NCI-H1930 (cell line): ENCODE measurements at regions not wholly inside any gene's neighbourhood (a gene's known extent, or its start where the extent isn't known, plus 50 kb on each side); places are given as distances from the start of the nearest gene placed in this dataset.
"Not testable (repeated sequence)": the region's sequence is repeated elsewhere in the genome, so short reads cannot be mapped to it uniquely, and the experiment has no call there.

Source experiments
- DNase-seq, 2 experiments: peaks; one replicate each; lab custom pipeline; 2025; lab: John Stamatoyannopoulos, UW

DNA sequence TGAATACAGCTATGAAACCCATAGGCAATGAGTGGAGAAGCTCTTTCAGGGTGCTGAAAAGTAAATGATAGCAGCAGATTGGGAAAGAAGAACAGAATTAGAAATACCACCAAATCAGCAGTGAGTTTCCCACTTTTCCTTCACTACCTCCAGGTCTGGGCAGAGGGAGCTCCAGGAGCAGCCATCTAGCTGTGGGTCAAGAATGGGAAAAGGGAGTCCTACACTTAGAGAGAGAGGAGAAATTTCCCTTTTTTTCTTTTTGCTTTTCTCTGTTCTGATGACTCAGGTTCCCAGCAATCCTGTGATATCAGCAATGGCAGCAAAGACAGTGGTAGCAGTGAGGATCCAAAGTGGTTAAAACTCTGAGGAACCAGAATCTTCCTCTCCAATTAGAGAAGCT, 263.9 kb downstream of the NXPE2 start:
- DNase-seq, result no peak

DNA sequence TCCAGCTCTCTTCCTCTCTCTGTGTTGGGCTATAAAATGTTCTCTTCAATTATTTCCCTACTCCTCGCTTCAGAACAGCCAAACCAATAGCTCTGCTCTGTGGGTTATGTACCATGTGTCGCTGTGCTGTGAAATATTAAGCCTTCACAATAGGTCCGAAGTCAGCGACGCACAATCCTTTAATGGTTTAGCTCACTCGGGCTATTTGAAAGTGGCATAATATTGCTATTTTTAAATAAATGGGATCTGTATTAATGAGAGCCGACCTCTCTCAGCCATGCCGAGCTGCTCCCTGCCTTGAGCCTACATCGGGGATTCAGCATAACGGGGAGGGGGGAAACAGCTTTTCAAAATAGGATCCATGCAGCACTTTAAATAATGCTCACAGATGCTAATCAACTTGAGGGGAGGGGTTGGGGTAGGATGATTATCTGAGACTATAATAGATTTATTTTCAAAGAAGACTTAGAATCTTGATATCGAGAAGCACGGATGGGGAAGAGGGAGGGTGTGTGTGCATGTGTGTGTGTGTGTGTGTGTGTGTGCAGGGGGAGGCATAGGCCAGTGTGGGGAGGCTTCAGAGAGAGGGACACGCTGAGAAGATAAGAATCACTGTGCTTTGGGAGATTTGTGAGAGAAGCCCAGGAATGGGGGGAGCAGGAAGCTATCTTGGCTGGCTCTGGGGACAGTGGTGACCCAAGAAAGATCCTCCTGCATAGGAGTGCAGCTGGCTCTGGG, 271.5 kb downstream of the NXPE2 start:
- DNase-seq, result no peak

DNA sequence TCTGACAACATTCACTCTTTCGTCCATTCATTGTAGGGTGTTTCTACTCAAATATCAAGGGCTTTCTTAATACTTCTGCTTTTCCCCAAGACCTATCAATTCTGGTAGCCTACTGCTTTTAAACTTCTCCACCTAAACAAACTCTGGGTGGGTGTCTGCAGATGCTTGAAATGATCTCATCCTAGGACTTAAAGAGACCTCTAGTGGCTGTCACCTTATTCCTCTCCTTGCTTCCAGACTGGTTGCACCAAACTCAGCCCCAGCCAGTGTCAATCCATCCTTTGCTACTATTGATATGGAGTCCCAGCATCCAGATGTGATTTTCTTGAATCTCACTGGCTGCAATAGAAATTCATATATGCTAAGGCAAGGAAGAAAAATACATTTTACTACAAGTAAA, 274.7 kb downstream of the NXPE2 start:
- no peak for DNase-seq

DNA sequence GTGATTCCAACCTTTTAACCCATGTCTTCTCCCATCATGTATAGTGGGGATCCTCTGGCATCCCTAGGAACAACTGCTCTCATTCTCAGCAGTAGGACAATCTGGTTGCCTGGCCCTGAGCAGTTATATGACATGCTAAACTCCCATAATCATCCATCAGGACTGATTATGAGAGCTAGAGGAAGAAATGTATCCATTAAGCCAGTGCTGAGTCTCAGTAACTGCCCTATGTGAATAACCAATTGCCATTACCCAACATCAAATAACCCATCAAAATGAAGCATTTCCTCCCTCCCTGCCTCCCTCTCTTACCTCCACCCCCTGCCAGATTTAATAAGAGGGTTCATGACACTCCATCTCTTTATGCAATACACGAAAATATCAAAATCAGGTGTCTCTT, 277.6 kb downstream of the NXPE2 start:
- DNase-seq, result no peak

DNA sequence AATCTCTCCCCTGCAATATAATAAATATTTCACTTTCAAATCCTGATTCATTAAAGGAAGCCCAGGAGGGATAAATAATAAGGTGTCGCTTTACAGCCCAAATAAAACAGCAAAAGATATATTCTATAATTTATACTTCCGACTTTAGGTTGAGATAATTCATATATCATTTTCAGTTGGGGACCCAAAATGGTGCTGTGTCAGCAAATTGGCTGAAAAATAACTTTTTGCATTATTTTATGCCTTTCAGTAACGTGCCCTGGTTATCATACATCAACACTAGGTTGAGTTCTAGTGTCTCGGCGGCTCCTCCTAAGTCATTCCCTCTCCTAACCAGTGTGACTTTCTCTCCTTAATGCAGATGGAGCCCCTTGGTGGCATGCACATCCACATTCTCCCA, 278.2 kb downstream of the NXPE2 start:
- DNase-seq, result no peak

DNA sequence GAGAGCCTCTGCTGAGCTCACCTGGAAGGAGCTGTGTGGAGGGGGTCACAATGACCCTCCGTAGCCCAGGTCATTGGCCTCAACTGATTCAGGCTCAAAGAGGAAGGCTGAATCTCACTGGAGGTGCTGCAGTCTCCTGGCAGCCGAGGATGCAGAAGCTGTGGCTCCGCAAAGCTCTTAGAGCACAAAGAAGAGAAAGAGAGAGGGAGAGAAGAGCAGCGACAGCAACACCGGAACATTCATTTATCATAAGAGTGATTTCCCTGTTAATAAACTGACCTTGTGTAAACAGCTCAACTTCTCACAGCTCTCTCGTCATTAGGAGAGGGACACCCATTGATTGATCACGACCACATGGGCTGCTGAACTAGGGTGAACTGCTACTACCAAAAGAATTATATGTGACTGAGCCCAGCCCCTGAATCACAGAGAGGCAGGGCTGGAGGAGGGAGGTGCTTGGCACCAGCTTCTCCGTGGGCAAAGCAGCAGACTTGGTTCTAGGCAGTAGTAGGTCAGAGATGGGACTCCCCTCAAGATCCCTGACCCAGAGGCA, 281.7 kb downstream of the NXPE2 start:
- no peak for DNase-seq

DNA sequence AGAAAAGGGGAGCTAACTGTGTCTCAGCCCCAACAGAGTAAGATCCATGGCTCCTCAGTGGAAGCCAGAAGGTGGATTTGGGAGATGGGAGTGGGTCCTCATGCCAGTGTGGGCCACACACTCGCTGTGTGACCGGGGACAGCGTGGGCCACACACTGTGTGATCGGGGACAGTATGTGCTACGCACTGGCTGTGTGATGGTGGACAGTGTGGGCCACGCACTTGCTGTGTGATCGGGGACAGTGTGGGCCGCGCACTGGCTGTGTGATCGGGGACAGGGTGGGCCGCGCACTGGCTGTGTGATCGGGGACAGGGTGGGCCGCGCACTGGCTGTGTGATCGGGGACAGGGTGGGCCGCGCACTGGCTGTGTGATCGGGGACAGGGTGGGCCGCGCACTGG, 282.5 kb downstream of the NXPE2 start:
- DNase-seq, result not testable (repeated sequence)

DNA sequence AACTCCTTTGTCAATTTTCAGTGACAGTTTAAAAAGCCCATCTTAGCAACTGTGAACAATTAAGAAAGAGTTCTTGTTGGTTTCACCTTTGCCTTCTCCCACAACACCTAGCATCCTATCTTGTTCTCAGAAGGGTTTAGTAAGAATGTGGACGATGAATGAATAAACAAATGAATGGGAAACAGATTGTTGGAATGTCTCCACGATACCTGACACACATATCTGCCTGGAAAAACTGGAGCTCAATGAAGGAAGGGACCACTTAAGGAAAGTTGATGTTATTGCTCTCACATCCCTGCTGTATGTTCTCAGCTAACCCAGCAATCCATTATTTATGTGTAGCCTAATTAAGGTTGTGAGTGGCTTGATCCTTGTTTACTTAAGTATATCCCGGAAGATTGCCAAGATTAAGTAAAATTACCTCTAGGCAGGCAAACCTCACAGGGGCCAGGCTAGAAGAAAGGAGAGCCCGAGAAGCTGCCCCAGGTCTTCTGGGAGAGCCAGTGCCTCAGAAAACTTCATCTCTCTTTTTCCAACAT, 286.4 kb downstream of the NXPE2 start:
- DNase-seq, result no peak

DNA sequence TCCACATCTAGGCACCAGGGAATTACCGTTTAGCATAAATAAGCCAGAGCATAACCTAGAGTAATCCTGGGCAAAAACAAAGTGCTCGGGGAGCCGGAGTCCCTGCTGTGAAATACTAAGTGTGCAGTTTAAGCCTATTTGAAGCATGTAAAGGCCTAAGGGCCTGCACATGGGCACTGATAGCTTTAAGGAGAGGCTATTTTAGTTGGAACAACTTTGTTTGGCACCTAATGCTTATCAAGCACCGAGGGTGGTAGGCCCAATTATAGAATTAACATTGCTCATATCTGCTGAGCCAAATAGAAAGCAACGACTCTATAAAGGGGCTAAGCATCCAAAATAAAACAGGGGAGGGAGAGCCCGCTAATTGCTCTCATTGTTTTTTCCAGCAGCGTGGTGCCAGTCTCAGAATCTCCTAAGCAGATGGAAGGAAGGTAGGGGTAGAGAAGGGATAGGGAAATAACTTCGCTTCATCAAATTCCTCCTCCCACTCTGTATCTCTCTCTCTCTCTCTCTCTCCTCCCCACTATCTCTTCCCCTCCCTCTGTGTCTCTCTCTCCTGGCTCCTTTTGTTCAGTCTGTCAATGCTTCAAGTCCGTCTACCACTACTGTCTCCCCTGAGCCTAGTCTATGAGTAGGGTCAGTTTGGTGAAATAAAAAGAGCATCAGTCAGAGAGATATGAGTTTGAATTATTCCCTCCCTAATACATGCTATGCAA, 292.8 kb downstream of the NXPE2 start:
- no peak for DNase-seq

DNA sequence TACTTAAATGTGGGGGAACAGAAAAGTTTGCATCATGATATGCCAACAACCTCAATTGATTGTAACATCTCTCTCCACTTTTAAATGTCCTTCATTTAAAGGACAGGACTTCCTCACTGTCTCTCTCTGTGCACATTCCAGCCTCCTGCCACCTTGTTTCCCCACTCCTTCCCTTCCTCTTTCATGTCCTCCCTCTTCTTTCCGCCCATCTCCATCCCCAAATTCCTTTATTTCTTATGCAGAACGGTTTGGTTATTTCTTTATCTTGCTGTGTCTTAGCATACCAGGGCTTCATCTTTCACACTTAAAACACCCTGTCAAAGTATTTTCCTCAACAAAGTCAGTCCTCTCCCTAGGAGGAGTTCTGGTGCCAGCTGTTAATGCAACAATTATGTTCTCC, 293.8 kb downstream of the NXPE2 start:
- DNase-seq, result no peak

DNA sequence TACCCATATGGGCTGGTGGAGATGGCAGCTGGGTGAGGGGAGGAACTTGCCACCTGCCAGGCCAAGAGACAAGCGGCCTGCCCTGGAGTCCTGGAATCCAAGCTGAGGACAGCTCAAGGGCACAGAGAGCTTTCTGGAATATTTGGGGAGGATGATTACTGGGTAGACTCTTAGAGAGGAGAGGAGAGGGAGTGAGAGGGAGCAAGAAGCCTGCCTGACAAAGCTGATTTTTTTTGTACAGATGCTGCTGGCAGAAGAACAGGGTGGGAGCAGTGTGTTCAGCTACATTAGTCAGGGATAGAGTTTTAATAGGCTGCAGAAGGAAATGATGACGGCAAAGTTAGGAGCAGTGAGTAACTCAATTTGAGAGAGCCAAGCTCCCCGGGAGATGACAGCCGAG, 299.3 kb downstream of the NXPE2 start:
- no peak for DNase-seq

DNA sequence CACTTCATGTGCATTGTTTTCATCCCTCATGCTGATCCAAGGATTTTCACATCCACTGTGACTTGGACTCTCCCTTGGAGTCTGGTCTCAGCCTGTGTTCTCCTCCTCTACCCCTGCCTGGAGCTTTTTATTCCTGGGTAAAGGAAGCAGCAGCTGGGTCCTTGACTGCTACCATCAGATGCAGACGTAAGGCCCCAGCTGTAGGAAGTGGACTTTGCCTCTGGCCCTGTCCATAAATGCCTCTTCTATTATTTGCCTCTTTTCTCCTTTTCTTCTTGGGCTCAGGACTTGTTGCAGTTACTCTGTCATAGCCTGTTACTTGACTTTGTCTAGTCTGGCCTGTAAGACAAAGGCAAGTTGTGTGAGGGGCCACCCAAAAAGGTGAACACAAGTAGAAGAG, 303.8 kb downstream of the NXPE2 start:
- DNase-seq, result no peak

DNA sequence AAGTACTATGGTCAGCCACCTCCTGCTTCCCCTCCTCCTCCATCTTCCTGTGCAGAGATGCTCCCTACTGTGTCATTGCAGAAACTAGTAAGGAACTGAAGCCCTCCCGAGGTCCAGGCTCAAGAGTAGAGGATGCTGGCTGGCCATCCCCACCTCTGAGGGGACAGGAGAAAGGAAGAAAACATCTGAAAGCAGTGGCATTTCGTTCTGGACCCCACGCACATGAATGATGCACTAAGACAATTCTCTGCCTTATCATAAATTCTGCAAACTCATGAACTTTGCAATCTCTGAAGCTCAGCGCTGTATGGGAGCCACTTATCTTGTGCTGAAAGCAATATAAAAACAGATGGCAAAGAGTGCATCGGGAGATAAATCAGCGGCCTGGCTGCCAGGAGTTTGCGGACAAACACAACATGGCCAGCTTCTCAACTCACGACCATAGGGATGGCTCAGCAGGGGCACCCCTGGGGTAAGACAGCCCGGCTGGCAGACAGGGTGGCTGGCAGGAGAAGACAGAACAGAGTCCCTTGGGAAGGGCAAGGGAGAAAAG, 306.4 kb downstream of the NXPE2 start:
- DNase-seq, result no peak

DNA sequence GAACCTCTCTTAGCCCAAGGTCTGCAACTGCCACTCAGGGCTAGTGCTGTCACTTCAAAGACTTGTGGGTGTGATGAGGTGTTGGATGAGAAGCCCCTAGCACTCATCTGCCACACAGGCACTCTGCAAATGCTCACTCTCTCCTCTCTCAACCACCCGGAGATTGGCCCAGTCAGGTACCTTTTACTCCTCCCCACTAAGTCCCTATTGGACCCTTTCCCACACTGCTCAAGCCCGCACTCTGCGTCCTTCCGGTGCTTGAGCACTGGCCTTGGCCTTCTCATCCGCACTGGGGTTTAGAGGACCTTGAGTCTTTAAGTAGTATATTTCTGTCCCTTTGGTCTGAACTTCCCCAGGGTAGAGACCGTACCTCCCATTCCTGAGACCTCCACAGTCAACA, 308.0 kb downstream of the NXPE2 start:
- no peak for DNase-seq

DNA sequence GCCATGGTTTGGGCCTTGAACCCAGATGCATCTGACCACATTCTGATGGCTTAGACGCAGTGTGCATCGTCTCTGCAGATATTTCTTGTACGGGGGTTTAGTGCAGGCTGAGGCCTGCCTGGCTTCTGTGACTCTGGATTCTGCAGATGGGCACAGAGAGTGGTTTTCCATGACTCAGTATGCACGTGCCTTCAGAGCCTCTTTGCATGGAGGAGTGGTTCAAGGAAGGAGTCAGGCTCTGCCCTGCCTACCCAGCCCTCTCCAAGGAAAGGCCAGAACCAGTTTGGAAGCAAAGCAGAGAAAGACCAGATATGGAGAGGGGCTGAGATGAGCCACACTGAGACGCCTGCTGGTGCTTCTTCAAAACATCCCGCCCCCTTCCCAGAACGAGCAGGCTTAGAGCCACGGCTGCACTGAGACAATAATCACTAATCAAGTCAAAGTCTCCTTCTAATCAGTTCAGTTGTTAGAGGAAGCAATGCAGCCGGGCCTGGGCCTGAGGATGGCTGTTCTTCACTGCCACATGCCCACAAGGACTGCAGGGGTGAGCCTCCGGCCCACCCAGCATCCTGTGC, 308.9 kb downstream of the NXPE2 start:
- no peak for DNase-seq

DNA sequence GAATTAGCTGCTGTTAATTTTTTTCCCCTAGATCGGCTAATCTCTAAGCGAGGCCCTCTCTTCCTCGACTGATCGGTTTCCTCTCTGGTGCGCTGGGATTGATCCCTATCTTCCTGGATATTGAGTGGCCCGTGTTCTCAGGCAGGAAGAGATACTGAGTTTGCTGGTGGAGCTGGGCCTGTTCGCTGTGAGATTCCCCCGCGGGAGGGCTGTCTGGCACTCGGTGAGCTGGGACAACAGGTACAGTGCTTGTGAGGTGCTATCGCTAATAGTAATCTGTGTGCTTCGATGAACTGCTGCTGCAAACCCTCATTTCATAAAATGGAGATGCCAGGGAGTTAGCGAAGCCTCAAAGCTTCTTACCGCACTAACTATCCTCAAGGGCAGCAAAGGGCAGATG, 310.3 kb downstream of the NXPE2 start:
- no peak for DNase-seq

DNA sequence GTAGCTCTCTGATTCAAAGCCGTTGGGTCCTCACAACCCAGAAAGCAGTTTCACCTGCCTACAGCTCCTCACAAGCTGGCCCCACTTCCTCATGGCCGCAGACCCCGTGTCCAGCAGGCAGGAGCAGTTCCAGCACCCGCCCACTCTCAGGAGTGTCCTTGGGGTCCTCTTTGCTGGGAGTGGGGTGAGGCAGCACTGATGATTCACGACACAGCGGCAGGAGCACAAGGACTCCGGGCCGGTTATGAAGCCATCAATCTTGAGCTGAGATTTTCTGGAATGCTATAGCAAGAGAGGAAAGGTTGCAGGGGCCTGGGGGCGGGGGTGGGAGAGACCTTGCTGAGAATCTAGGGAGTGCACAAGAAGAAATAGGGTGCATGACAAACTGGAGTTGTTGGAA, 311.2 kb downstream of the NXPE2 start:
- no peak for DNase-seq

DNA sequence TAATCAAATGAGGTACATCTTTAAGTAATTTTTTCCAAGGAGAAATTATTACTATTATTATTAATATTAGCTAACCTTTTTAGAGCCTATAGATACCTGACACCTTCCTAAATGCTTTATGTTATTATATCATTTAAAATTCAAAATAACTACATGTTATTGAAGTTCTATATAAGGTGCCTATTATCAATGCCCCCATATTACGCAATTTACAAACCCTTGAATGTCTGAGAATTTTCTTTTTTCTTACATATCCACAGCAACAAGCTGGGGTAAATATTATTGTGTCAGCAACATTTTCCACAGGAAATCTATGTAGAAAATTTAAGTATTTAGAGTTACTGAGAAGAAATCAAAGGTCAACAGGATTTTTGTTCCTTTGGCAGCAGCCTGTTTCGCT, 327.3 kb downstream of the NXPE2 start:
- no peak for DNase-seq

DNA sequence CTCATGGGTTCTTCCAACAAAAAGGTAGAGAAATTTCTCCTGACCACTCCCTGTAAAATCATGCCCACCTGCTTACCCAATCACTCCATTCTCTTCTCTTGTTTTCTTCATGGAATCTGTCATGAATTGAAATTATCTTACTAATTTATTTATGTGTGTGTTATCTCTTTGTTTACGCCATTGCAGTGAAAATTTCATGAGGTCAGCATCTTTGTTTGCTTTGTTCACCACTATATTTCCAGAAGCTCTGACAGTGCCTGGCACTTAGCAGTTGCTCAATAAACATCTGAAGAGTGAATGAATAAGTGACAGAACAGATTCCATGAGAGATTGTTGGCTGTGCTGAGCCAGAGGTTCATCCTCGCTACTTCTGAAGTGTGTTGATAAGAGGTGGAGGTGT, 329.5 kb downstream of the NXPE2 start:
- no peak for DNase-seq

DNA sequence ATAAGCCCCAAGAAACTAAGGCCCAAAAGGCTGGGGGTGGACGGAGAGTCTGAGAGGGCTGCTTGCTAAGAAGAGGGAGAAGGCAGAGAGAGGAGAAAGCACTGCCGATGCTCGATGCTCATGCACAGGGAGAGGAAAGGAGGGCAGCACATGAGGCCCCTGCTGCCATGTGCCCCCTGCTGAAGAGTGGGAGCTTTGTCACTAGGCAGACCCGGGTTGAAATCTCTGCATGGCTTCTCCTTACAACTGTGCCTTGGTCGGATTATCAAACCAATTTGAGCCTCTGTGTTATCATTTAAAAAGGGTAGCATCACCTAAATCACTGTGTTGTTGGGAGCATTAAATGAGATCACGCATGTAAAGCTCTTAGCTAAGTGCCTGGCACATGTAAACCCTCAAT, 330.5 kb downstream of the NXPE2 start:
- DNase-seq, result no peak

DNA sequence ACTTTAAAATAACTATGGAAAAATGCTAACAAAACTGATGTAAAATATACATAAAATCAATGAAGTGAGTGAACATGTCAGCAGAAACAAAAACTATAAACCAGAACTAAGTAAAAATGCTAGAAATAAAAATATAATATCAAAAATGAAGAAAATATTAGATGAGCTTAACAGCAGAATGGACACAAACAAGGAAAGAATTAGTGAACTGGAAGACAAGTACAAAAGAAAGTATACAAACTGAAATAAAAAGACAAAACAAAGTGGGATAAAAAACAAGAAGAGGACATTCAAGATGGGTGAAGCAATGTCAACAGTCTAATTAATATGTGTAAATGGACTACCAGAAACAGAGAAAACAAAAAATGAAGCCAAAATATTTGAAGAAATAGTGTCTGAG, 339.2 kb downstream of the NXPE2 start:
- no peak for DNase-seq

DNA sequence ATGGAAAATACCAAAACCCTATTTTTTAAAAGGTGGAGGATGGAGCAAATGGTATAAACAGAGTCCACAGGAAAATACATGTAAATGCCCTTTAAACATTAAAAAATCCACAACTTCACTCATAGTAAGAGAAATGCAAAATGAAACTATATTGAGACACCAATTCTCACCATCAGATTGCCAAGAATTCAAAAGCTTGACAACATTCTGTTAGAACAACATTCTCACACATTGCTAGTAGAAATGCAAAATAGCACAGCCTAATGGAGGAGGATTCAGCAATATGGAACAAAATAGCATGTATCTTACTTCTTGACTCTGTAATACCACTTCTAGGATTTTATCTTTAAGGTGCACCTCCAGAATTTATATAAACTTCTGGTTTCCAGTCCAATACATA, 351.8 kb downstream of the NXPE2 start:
- no peak for DNase-seq
